CD14-positive monocyte (primary cell): ENCODE measurements at regions not wholly inside any gene's neighbourhood (a gene's known extent, or its start where the extent isn't known, plus 50 kb on each side); places are given as distances from the start of the nearest gene placed in this dataset.

Experiments
- DNase-seq, 3 donors: peaks; one replicate each; pipeline ENCODE4 v3.0.0-alpha.2; 2011 to 2022
- H2AFZ ChIP-seq: 2 replicates; pipeline ENCODE4 v1.6.0; 2012; ENCODE audit warnings: mild to moderate bottlenecking, low read depth, low read length, inconsistent platforms; ENCODE audit not compliant: insufficient read depth, poor library complexity, severe bottlenecking
- H3K27ac ChIP-seq, 2 donors: 1 replicate in 1 of 2; 2 replicates in 1 of 2; pipeline ENCODE4 v1.5.1; 2012 to 2013; ENCODE audit warnings: low read length in 2 of 2, control low read depth in 1 of 2, inconsistent platforms in 1 of 2, low read depth in 1 of 2, mild to moderate bottlenecking in 1 of 2
- H3K27me3 ChIP-seq, 2 donors: one replicate each; pipeline versions ENCODE4 v1.6.0 to v1.6.1; 2011 to 2013; ENCODE audit warnings: low read length in 2 of 2; ENCODE audit not compliant: control insufficient read depth in 2 of 2, insufficient read depth in 2 of 2
- H3K36me3 ChIP-seq, 2 donors: replicated peaks in 1 of 2; 1 replicate in 1 of 2; 2 replicates in 1 of 2; pipeline versions ENCODE4 v1.5.1 to v1.6.1; 2012 to 2013; ENCODE audit warnings: low read length in 2 of 2, control low read depth in 1 of 2, inconsistent platforms in 1 of 2, mild to moderate bottlenecking in 1 of 2; ENCODE audit not compliant: insufficient read depth in 2 of 2, control insufficient read depth in 1 of 2
- H3K4me1 ChIP-seq, 2 donors: 1 replicate in 1 of 2; 2 replicates in 1 of 2; pipeline versions ENCODE4 v1.5.1 to v1.6.1; 2012 to 2013; ENCODE audit warnings: low read length in 2 of 2, control low read depth in 1 of 2, inconsistent platforms in 1 of 2, mild to moderate bottlenecking in 1 of 2, moderate library complexity in 1 of 2; ENCODE audit not compliant: insufficient read depth in 2 of 2, control insufficient read depth in 1 of 2
- H3K4me2 ChIP-seq: replicated peaks from 2 replicates; pipeline ENCODE3; 2012; ENCODE audit warnings: low read length, moderate library complexity, mild to moderate bottlenecking; ENCODE audit not compliant: poor library complexity, severe bottlenecking; ENCODE audit errors: extremely low read depth
- H3K4me3 ChIP-seq, 3 experiments: fragments of 200-600 bp in 1 of 3; sonication (generic) in 1 of 3; replicated peaks in 1 of 3; 1 replicate in 2 of 3; 2 replicates in 1 of 3; pipeline ENCODE4 v1.5.1; 2011 to 2013; ENCODE audit warnings: low read length in 3 of 3, mild to moderate bottlenecking in 3 of 3, control low read depth in 2 of 3, low read depth in 2 of 3, inconsistent platforms in 1 of 3, moderate library complexity in 1 of 3
- H3K79me2 ChIP-seq: 2 replicates; pipeline ENCODE4 v1.6.0; 2012; ENCODE audit warnings: mild to moderate bottlenecking, control low read depth, inconsistent platforms, low read length, moderate library complexity; ENCODE audit not compliant: insufficient read depth
- H3K9ac ChIP-seq: 2 replicates; pipeline ENCODE4 v1.6.0; 2017; ENCODE audit warnings: low read length, mild to moderate bottlenecking; ENCODE audit not compliant: insufficient read depth, poor library complexity, severe bottlenecking
- H3K9me3 ChIP-seq, 2 donors: replicated peaks in 1 of 2; 1 replicate in 1 of 2; 2 replicates in 1 of 2; pipeline versions ENCODE4 v1.5.1 to v1.6.1; 2012 to 2013; ENCODE audit warnings: low read length in 2 of 2, control low read depth in 1 of 2; ENCODE audit not compliant: control insufficient read depth in 1 of 2, insufficient read depth in 1 of 2
- H4K20me1 ChIP-seq: 2 replicates; pipeline ENCODE4 v1.6.0; 2012; ENCODE audit warnings: mild to moderate bottlenecking, low read length, control low read depth, moderate library complexity; ENCODE audit not compliant: insufficient read depth
- H3K27ac Mint-ChIP-seq, 7 donors: one replicate each; pipeline ENCODE4 v1.8.0; 2020; ENCODE audit warnings: mild to moderate bottlenecking in 7 of 7, mixed read lengths in 7 of 7, moderate library complexity in 6 of 7, inconsistent platforms in 2 of 7
- H3K27me3 Mint-ChIP-seq, 3 donors: one replicate each; pipeline ENCODE4 v1.8.0; 2021 to 2022; ENCODE audit warnings: low read depth in 3 of 3, mild to moderate bottlenecking in 3 of 3, mixed read lengths in 3 of 3, moderate library complexity in 3 of 3, inconsistent platforms in 1 of 3
- H3K36me3 Mint-ChIP-seq, 2 donors: one replicate each; pipeline ENCODE4 v1.8.0; 2020; ENCODE audit warnings: mixed read lengths in 2 of 2, inconsistent platforms in 1 of 2, mild to moderate bottlenecking in 1 of 2
- H3K4me1 Mint-ChIP-seq: one replicate; pipeline ENCODE4 v1.8.0; 2020; ENCODE audit warnings: mild to moderate bottlenecking, mixed read lengths
- H3K4me3 Mint-ChIP-seq, 2 donors: one replicate each; pipeline ENCODE4 v1.8.0; 2020; ENCODE audit warnings: mild to moderate bottlenecking in 2 of 2, mixed read lengths in 2 of 2, moderate library complexity in 1 of 2
- H3K9me3 Mint-ChIP-seq, 7 donors: one replicate each; pipeline ENCODE4 v1.8.0; 2020 to 2022; ENCODE audit warnings: mixed read lengths in 7 of 7, mild to moderate bottlenecking in 6 of 7, moderate library complexity in 6 of 7, inconsistent platforms in 2 of 7
- CTCF ChIP-seq: fragments of 200-600 bp; IDR thresholded peaks from one replicate; pipeline ENCODE4 v1.8.0; 2022; ENCODE audit warnings: antibody characterized with exemption, mild to moderate bottlenecking
- WGBS: methylation state at CpG from one replicate; pipeline ENCODE4 v1.1.5; 2013; ENCODE audit warnings: missing lambda C conversion rate; ENCODE audit not compliant: insufficient coverage; 5-methylcytosine and 5-hydroxymethylcytosine counted together
- intact Hi-C, 2 donors: fragments of 100-400 bp; cut with micrococcal nuclease; formaldehyde crosslinking; loops; one replicate each; pipeline versions ENCODE4 v1.15.0 to v1.15.1; 2023

- DNase-seq: no peak
- no peak overlapping the region for H3K27ac ChIP-seq
- Mint-ChIP-seq H3K9me3 (no peaks in the 10 kb centered on the region), H3K27me3 (peaks cover 0 to 6% (median 0%) of the 10 kb centered on the region in 3 donors), H3K4me1 (peaks cover 17% of the 10 kb centered on the region), H3K4me3 (no peak overlapping the region), H3K36me3 (no peaks in the 10 kb centered on the region), H3K27ac (peak overlapping the region in 1 of 7 donors; percentile 17)
- no peak for TF ChIP-seq CTCF
- H3K79me2 ChIP-seq: no peaks in the 10 kb centered on the region
- H3K4me1 ChIP-seq: no peaks in the 10 kb centered on the region
- no peak overlapping the region for H3K4me3 ChIP-seq
- no peaks in the 10 kb centered on the region for H3K9me3 ChIP-seq
- intact Hi-C loops: no loop called here
- H3K27me3 ChIP-seq: no peaks in the 10 kb centered on the region
- peak overlapping the region; percentile 3 for H2AFZ ChIP-seq
- H4K20me1 ChIP-seq: no peaks in the 10 kb centered on the region
- WGBS: 20% methylated on average over 1 of the region's 1 CpG
- H3K4me2 ChIP-seq: no peak overlapping the region
- no peak overlapping the region for H3K9ac ChIP-seq
- no peaks in the 10 kb centered on the region for H3K36me3 ChIP-seq
These were observed 71.6 kb upstream of the KRAS start for GRCh38 chr12:25322351-25322750.

- H2AFZ ChIP-seq: no peak overlapping the region
- intact Hi-C loops: no loop called here
- no peak overlapping the region for H3K4me2 ChIP-seq
- Mint-ChIP-seq H3K36me3 (no peaks in the 10 kb centered on the region), H3K4me3 (no peak overlapping the region), H3K27me3 (peaks cover 0 to 6% (median 1%) of the 10 kb centered on the region in 3 donors), H3K27ac (no peak overlapping the region), H3K4me1 (peaks cover 17% of the 10 kb centered on the region), H3K9me3 (no peaks in the 10 kb centered on the region)
- no peaks in the 10 kb centered on the region for H3K79me2 ChIP-seq
- no peak for TF ChIP-seq CTCF
- H3K4me3 ChIP-seq: no peak overlapping the region
- H3K27me3 ChIP-seq: no peaks in the 10 kb centered on the region
- no peak overlapping the region for H3K27ac ChIP-seq
- no peaks in the 10 kb centered on the region for H3K4me1 ChIP-seq
- H3K36me3 ChIP-seq: no peaks in the 10 kb centered on the region
- H4K20me1 ChIP-seq: no peaks in the 10 kb centered on the region
- no peaks in the 10 kb centered on the region for H3K9me3 ChIP-seq
- 96% methylated on average over 2 of the region's 4 CpGs for WGBS
- DNase-seq: no peak
- no peak overlapping the region for H3K9ac ChIP-seq
These were observed 71.0 kb upstream of the KRAS start for GRCh38 chr12:25321772-25322171.
